ENCODE measurements at regions not wholly inside any gene's neighbourhood (a gene's known extent, or its start where the extent isn't known, plus 50 kb on each side); places are given as distances from the start of the nearest gene placed in this dataset.

GRCh38 chr9:90070056-90070455 is 465.2 kb downstream of the GADD45G start:
- TF ChIP-seq, protein P1, sequence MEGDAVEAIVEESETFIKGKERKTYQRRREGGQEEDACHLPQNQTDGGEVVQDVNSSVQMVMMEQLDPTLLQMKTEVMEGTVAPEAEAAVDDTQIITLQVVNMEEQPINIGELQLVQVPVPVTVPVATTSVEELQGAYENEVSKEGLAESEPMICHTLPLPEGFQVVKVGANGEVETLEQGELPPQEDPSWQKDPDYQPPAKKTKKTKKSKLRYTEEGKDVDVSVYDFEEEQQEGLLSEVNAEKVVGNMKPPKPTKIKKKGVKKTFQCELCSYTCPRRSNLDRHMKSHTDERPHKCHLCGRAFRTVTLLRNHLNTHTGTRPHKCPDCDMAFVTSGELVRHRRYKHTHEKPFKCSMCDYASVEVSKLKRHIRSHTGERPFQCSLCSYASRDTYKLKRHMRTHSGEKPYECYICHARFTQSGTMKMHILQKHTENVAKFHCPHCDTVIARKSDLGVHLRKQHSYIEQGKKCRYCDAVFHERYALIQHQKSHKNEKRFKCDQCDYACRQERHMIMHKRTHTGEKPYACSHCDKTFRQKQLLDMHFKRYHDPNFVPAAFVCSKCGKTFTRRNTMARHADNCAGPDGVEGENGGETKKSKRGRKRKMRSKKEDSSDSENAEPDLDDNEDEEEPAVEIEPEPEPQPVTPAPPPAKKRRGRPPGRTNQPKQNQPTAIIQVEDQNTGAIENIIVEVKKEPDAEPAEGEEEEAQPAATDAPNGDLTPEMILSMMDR (IDR thresholded peaks at IDR 0.05): no peak
- no peak for TF ChIP-seq POLR2AphosphoS5 (IDR thresholded peaks at IDR 0.05)
- no peak for TF ChIP-seq POLR2A (IDR thresholded peaks at IDR 0.05)
